Keratinocyte (primary cell): ENCODE measurements at regions not wholly inside any gene's neighbourhood (a gene's known extent, or its start where the extent isn't known, plus 50 kb on each side); places are given as distances from the start of the nearest gene placed in this dataset.

ENCODE experiments used
- CTCF ChIP-seq, 3 experiments: IDR thresholded peaks in 1 of 3; conservative IDR thresholded peaks in 1 of 3; optimal IDR thresholded peaks in 1 of 3; 2 replicates in 2 of 3; 3 replicates in 1 of 3; pipeline versions ENCODE3 to v1.5.1; 2011; ENCODE audit warnings: low read length in 3 of 3, mild to moderate bottlenecking in 3 of 3, moderate library complexity in 2 of 3, control low read depth in 1 of 3, inconsistent platforms in 1 of 3; ENCODE audit not compliant: insufficient read depth in 2 of 3; ENCODE audit errors: extremely low read depth in 1 of 3
- EZH2 ChIP-seq: IDR thresholded peaks from one replicate; pipeline ENCODE4 v1.6.1; 2012; ENCODE audit warnings: inconsistent platforms, mild to moderate bottlenecking, low read length, moderate library complexity

DNA sequence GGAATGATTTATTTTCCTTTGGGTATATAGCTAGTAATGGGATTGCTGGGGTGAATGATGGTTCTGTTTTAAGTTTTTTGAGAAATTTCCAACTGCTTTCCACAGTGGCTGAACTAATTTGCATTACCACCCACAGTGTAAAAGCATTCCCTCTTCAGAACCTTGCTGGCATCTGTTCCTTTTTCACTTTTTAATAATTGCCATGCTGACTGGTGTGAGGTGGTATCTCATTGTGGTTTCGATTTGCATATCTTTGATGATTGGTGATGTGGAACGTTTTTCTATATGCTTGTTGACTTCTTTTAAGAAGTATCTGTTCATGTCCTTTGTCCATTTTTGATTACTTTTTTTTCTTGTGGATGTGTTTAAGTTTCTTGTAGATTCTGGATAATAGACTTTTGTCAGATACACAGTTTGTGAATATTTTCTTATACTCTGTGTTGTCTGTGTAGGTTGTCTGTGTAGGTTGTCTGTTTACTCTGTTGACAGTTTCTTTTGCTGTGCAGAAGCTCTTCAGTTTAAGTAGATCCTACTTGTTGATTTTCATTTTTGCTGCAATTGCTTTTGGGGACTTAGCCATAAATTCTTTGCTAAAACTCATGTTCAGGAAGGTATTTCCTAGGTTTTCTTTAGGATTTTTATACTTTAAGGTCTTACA is 291.8 kb upstream of the DDI1 start:
- TF ChIP-seq CTCF (optimal IDR thresholded peaks at IDR 0.05 in 1 of 3, IDR thresholded peaks at IDR 0.05 in 1 of 3, conservative IDR thresholded peaks at IDR 0.05 in 1 of 3; ENCODE audit: extremely low read depth in 1 of 3, insufficient read depth in 2 of 3, low read length in 3 of 3) (no peak), EZH2 (no peak)
